ENCODE measurements at regions not wholly inside any gene's neighbourhood (a gene's known extent, or its start where the extent isn't known, plus 50 kb on each side); places are given as distances from the start of the nearest gene placed in this dataset.
"Not testable (repeated sequence)": the region's sequence is repeated elsewhere in the genome, so short reads cannot be mapped to it uniquely, and the experiment has no call there.

- BruUV-seq (replicated peaks); H3K4me1 ChIP-seq (ENCODE audit: control insufficient read depth, insufficient read depth, low read length); H3K14ac ChIP-seq (replicated peaks; ENCODE audit: low read depth, low read length); H3K9ac ChIP-seq (ENCODE audit: low read depth, low read length); H2BK15ac ChIP-seq (ENCODE audit: low read depth, low read length); H3K4ac ChIP-seq (ENCODE audit: low read depth, low read length); H3K4me2 ChIP-seq (ENCODE audit: low read depth, low read length); H2BK120ac ChIP-seq (ENCODE audit: low read depth, low read length); H2AK5ac ChIP-seq (ENCODE audit: low read depth, low read length); H3K23ac ChIP-seq (ENCODE audit: low read depth, low read length); H3K4me3 ChIP-seq (ENCODE audit: insufficient read depth, low read depth, low read length); H3K27ac ChIP-seq (ENCODE audit: insufficient read depth, low read length); H3K56ac ChIP-seq (ENCODE audit: extremely low read depth, insufficient read depth, low read length); H4K20me1 ChIP-seq (ENCODE audit: insufficient read depth, low read length); intact Hi-C loops (cut with micrococcal nuclease); H2BK20ac ChIP-seq (ENCODE audit: low read depth, low read length); in situ Hi-C loops (cut with MboI; ENCODE audit: low sequenced_read_pairs); H4K8ac ChIP-seq (ENCODE audit: low read depth in 2 of 2, low read length in 2 of 2); H2AFZ ChIP-seq (replicated peaks; ENCODE audit: low read length, poor library complexity); DNase-seq; H2AK9ac ChIP-seq (replicated peaks; ENCODE audit: low read depth, low read length, poor library complexity); ATAC-seq (ENCODE audit: low read depth); dilution Hi-C loops (cut with HindIII; ENCODE audit: low sequenced_read_pairs, unreplicated experiment); H3K9me1 ChIP-seq (ENCODE audit: insufficient read depth, low read length); H3K79me1 ChIP-seq (ENCODE audit: low read depth in 1 of 2, low read length in 2 of 2); CTCF ChIA-PET; H3K9me3 ChIP-seq (ENCODE audit: control insufficient read depth, insufficient read depth, low read length); H4K5ac ChIP-seq (ENCODE audit: low read depth, low read length); H4K91ac ChIP-seq (ENCODE audit: insufficient read depth, low read depth, low read length); H3K36me3 ChIP-seq (ENCODE audit: control insufficient read depth, insufficient read depth, low read length); H3K18ac ChIP-seq (ENCODE audit: low read depth, low read length); H2BK5ac ChIP-seq (ENCODE audit: low read depth, low read length, poor library complexity, severe bottlenecking): not testable (repeated sequence)
- whole genome bisulfite sequencing, 2 experiments (ENCODE audit: extremely low coverage in 2 of 2, insufficient read length in 1 of 2): no CpG with 5 or more reads among the region's 11 CpGs
- peaks cover 70% of the 10 kb centered on the region for H3K27me3 ChIP-seq (ENCODE audit: control insufficient read depth, insufficient read depth, low read length)
- POLR2A ChIA-PET (ENCODE audit: unreplicated experiment): interaction anchor here (0.6 kb wide), 1 partner anchor 36 kb away, joined by 3 read pairs; no protein-coding TSS in a partner anchor
These were observed 68.1 kb upstream of the CDON start for GRCh38 chr11:126130781-126131180.
